ENCODE measurements at regions not wholly inside any gene's neighbourhood (a gene's known extent, or its start where the extent isn't known, plus 50 kb on each side); places are given as distances from the start of the nearest gene placed in this dataset.

DNA sequence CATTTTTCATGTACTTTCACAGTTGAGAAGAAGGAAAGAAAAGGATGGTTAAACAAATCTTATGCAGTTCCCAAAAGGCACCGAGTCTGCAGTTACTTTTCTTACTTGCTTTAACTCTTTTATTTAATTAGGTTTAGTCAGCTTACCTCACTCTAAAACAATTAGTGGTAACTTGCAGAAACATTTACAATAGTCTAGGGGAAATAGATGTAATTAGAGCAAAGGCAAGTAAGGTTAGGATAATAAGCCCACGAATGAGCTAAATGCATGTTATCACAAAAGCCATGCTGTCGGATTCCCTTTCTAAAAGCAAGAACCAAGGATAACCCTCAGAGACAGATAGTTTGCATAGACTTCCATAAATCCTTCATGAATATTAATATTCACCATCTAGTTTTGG, 82.0 kb upstream of the VCX2 start:
- no peaks in the 10 kb centered on the region for H3K27me3 Mint-ChIP-seq
- Histone ChIP-seq H3K27ac (ENCODE audit: low read length) (no peak overlapping the region), H3K4me3 (ENCODE audit: control insufficient read depth in 1 of 2, extremely low read depth in 1 of 2, low read length in 1 of 2) (no peak overlapping the region), H3K27me3 (replicated peaks in 1 of 2; ENCODE audit: control insufficient read depth in 2 of 2, extremely low read depth in 1 of 2, insufficient read depth in 2 of 2, low read length in 1 of 2) (no peaks in the 10 kb centered on the region), H3K4me1 (ENCODE audit: control insufficient read depth in 1 of 2, extremely low read depth in 1 of 2, insufficient read depth in 2 of 2, low read length in 2 of 2) (no peaks in the 10 kb centered on the region), H3K9me3 (no peaks in the 10 kb centered on the region), H3K36me3 (ENCODE audit: control insufficient read depth in 2 of 2, extremely low read depth in 1 of 2, insufficient read depth in 1 of 2, low read length in 1 of 2) (no peaks in the 10 kb centered on the region)
- H3K36me3 Mint-ChIP-seq = no peaks in the 10 kb centered on the region
- no CpG with 5 or more reads among the region's 3 CpGs for WGBS (ENCODE audit: insufficient coverage)
- no peak overlapping the region for H3K4me3 Mint-ChIP-seq
- ATAC-seq (replicated peaks in 1 of 4) (no peak), DNase-seq (no peak)
- H3K4me1 Mint-ChIP-seq = no peaks in the 10 kb centered on the region
- POLR2A ChIA-PET = no interaction called here
- CTCF ChIA-PET = no interaction called here
- no peak overlapping the region for H3K27ac Mint-ChIP-seq
- H3K9me3 Mint-ChIP-seq = peaks cover 0 to 22% (median 4%) of the 10 kb centered on the region in 3 donors

GRCh38 chrX:8254401-8254800, 83.3 kb upstream of the VCX2 start:
- Histone ChIP-seq H3K27ac (ENCODE audit: low read length) (no peak overlapping the region), H3K4me1 (ENCODE audit: control insufficient read depth in 1 of 2, extremely low read depth in 1 of 2, insufficient read depth in 2 of 2, low read length in 2 of 2) (no peaks in the 10 kb centered on the region), H3K27me3 (replicated peaks in 1 of 2; ENCODE audit: control insufficient read depth in 2 of 2, extremely low read depth in 1 of 2, insufficient read depth in 2 of 2, low read length in 1 of 2) (no peaks in the 10 kb centered on the region), H3K9me3 (no peaks in the 10 kb centered on the region), H3K36me3 (ENCODE audit: control insufficient read depth in 2 of 2, extremely low read depth in 1 of 2, insufficient read depth in 1 of 2, low read length in 1 of 2) (no peaks in the 10 kb centered on the region), H3K4me3 (ENCODE audit: control insufficient read depth in 1 of 2, extremely low read depth in 1 of 2, low read length in 1 of 2) (no peak overlapping the region)
- Mint-ChIP-seq H3K27ac (no peak overlapping the region), H3K9me3 (peaks cover 0 to 20% (median 4%) of the 10 kb centered on the region in 3 donors), H3K27me3 (no peaks in the 10 kb centered on the region), H3K4me1 (no peaks in the 10 kb centered on the region), H3K36me3 (no peaks in the 10 kb centered on the region), H3K4me3 (no peak overlapping the region)
- WGBS (ENCODE audit: insufficient coverage) = no CpG with 5 or more reads among the region's 2 CpGs
- ChIA-PET CTCF (no interaction called here), POLR2A (no interaction called here)
- ATAC-seq (replicated peaks in 1 of 4) (no peak), DNase-seq (no peak)

- CTCF ChIA-PET = interaction anchor here in 1 of 2 donors (0.7 kb wide), 1 partner anchor 26 kb away, joined by 3 read pairs; no protein-coding TSS in a partner anchor
- Mint-ChIP-seq H3K27me3 (no peaks in the 10 kb centered on the region), H3K9me3 (peaks cover 13 to 27% (median 22%) of the 10 kb centered on the region in 3 donors)
These were observed 101.8 kb upstream of the VCX2 start for GRCh38 chrX:8272821-8273220.

GRCh38 chrX:8273451-8273895, 102.4 kb upstream of the VCX2 start:
- Histone ChIP-seq H3K27me3 (replicated peaks in 1 of 2; ENCODE audit: control insufficient read depth in 2 of 2, extremely low read depth in 1 of 2, insufficient read depth in 2 of 2, low read length in 1 of 2) (no peaks in the 10 kb centered on the region), H3K4me3 (ENCODE audit: control insufficient read depth in 1 of 2, extremely low read depth in 1 of 2, low read length in 1 of 2) (no peak overlapping the region), H3K36me3 (ENCODE audit: control insufficient read depth in 2 of 2, extremely low read depth in 1 of 2, insufficient read depth in 1 of 2, low read length in 1 of 2) (no peaks in the 10 kb centered on the region), H3K4me1 (ENCODE audit: control insufficient read depth in 1 of 2, extremely low read depth in 1 of 2, insufficient read depth in 2 of 2, low read length in 2 of 2) (no peaks in the 10 kb centered on the region), H3K27ac (ENCODE audit: low read length) (no peak overlapping the region), H3K9me3 (peaks cover 2% of the 10 kb centered on the region)
- DNase-seq (no peak), ATAC-seq (replicated peaks in 1 of 4) (no peak)
- ChIA-PET POLR2A (no interaction called here), CTCF (interaction anchor here in 1 of 2 donors (0.7 kb wide), 1 partner anchor 25 kb away, joined by 3 read pairs; no protein-coding TSS in a partner anchor)
- no peaks in the 10 kb centered on the region for H3K4me1 Mint-ChIP-seq
- no peaks in the 10 kb centered on the region for H3K27me3 Mint-ChIP-seq
- WGBS (ENCODE audit: insufficient coverage) = no CpG with 5 or more reads among the region's 5 CpGs
- H3K4me3 Mint-ChIP-seq = no peak overlapping the region
- no peak overlapping the region for H3K27ac Mint-ChIP-seq
- H3K9me3 Mint-ChIP-seq = peaks cover 16 to 20% (median 17%) of the 10 kb centered on the region in 3 donors
- no peaks in the 10 kb centered on the region for H3K36me3 Mint-ChIP-seq

More at GRCh38 chrX:8272821-8273220, 101.8 kb upstream of the VCX2 start:
- no CpG with 5 or more reads among the region's 4 CpGs for WGBS (ENCODE audit: insufficient coverage)
- POLR2A ChIA-PET = no interaction called here
- Mint-ChIP-seq H3K4me3 (no peak overlapping the region), H3K36me3 (no peaks in the 10 kb centered on the region), H3K27ac (no peak overlapping the region), H3K4me1 (no peaks in the 10 kb centered on the region)
- Histone ChIP-seq H3K9me3 (peaks cover 2% of the 10 kb centered on the region), H3K27ac (ENCODE audit: low read length) (no peak overlapping the region), H3K27me3 (replicated peaks in 1 of 2; ENCODE audit: control insufficient read depth in 2 of 2, extremely low read depth in 1 of 2, insufficient read depth in 2 of 2, low read length in 1 of 2) (no peaks in the 10 kb centered on the region), H3K4me3 (ENCODE audit: control insufficient read depth in 1 of 2, extremely low read depth in 1 of 2, low read length in 1 of 2) (no peak overlapping the region), H3K4me1 (ENCODE audit: control insufficient read depth in 1 of 2, extremely low read depth in 1 of 2, insufficient read depth in 2 of 2, low read length in 2 of 2) (no peaks in the 10 kb centered on the region), H3K36me3 (ENCODE audit: control insufficient read depth in 2 of 2, extremely low read depth in 1 of 2, insufficient read depth in 1 of 2, low read length in 1 of 2) (no peaks in the 10 kb centered on the region)
- no peak for DNase-seq
- no peak for ATAC-seq (replicated peaks in 1 of 4)

- Mint-ChIP-seq H3K27me3 (no peaks in the 10 kb centered on the region), H3K36me3 (no peaks in the 10 kb centered on the region), H3K4me3 (no peak overlapping the region), H3K27ac (no peak overlapping the region), H3K4me1 (no peaks in the 10 kb centered on the region), H3K9me3 (peaks cover 16 to 18% (median 17%) of the 10 kb centered on the region in 3 donors)
- CTCF ChIA-PET = no interaction called here
- Histone ChIP-seq H3K36me3 (ENCODE audit: control insufficient read depth in 2 of 2, extremely low read depth in 1 of 2, insufficient read depth in 1 of 2, low read length in 1 of 2) (no peaks in the 10 kb centered on the region), H3K4me1 (ENCODE audit: control insufficient read depth in 1 of 2, extremely low read depth in 1 of 2, insufficient read depth in 2 of 2, low read length in 2 of 2) (no peaks in the 10 kb centered on the region), H3K27me3 (replicated peaks in 1 of 2; ENCODE audit: control insufficient read depth in 2 of 2, extremely low read depth in 1 of 2, insufficient read depth in 2 of 2, low read length in 1 of 2) (no peaks in the 10 kb centered on the region), H3K27ac (ENCODE audit: low read length) (no peak overlapping the region), H3K9me3 (peaks cover 2% of the 10 kb centered on the region), H3K4me3 (ENCODE audit: control insufficient read depth in 1 of 2, extremely low read depth in 1 of 2, low read length in 1 of 2) (no peak overlapping the region)
- POLR2A ChIA-PET = no interaction called here
- WGBS (ENCODE audit: insufficient coverage) = no CpG with 5 or more reads among the region's 2 CpGs
- DNase-seq = no peak
- ATAC-seq (replicated peaks in 1 of 4) = no peak
These were observed 103.1 kb upstream of the VCX2 start for GRCh38 chrX:8274170-8274569.

DNA sequence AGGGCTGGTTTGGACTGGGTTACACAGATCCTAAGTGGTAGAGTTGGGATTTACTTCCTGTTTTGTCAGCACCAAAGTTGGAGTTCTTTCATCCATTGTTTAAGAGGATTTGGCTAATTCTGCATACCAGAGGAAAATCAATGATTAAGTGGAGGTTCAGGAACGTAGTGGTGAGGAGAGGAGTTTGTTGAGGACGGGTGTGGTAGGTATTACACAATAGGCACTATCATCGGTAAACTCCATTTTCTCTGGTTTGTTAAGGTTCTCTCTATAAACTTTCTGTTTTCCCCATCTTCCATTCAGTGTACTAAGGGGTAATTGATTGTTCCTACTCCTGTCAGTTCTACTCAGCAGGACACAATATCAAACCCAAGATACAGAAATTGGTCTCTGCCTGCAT, 107.5 kb upstream of the VCX2 start:
- DNase-seq = no peak
- no CpG with 5 or more reads among the region's 3 CpGs for WGBS (ENCODE audit: insufficient coverage)
- no peak for ATAC-seq (replicated peaks in 1 of 4)
- H3K36me3 ChIP-seq (ENCODE audit: control insufficient read depth in 2 of 2, extremely low read depth in 1 of 2, insufficient read depth in 1 of 2, low read length in 1 of 2) = no peaks in the 10 kb centered on the region
- peaks cover 2% of the 10 kb centered on the region for H3K9me3 ChIP-seq
- Mint-ChIP-seq H3K27ac (no peak overlapping the region), H3K4me1 (no peaks in the 10 kb centered on the region), H3K27me3 (no peaks in the 10 kb centered on the region), H3K4me3 (no peak overlapping the region), H3K36me3 (no peaks in the 10 kb centered on the region), H3K9me3 (peaks cover 9 to 17% (median 15%) of the 10 kb centered on the region in 3 donors)
- no peaks in the 10 kb centered on the region for H3K27me3 ChIP-seq (replicated peaks in 1 of 2; ENCODE audit: control insufficient read depth in 2 of 2, extremely low read depth in 1 of 2, insufficient read depth in 2 of 2, low read length in 1 of 2)
- ChIA-PET POLR2A (no interaction called here), CTCF (no interaction called here)
- no peak overlapping the region for H3K27ac ChIP-seq (ENCODE audit: low read length)
- no peak overlapping the region for H3K4me3 ChIP-seq (ENCODE audit: control insufficient read depth in 1 of 2, extremely low read depth in 1 of 2, low read length in 1 of 2)
- H3K4me1 ChIP-seq (ENCODE audit: control insufficient read depth in 1 of 2, extremely low read depth in 1 of 2, insufficient read depth in 2 of 2, low read length in 2 of 2) = no peaks in the 10 kb centered on the region

GRCh38 chrX:8279323-8279722, 108.3 kb upstream of the VCX2 start:
- no peaks in the 10 kb centered on the region for H3K27me3 ChIP-seq (replicated peaks in 1 of 2; ENCODE audit: control insufficient read depth in 2 of 2, extremely low read depth in 1 of 2, insufficient read depth in 2 of 2, low read length in 1 of 2)
- no peaks in the 10 kb centered on the region for H3K36me3 ChIP-seq (ENCODE audit: control insufficient read depth in 2 of 2, extremely low read depth in 1 of 2, insufficient read depth in 1 of 2, low read length in 1 of 2)
- ChIA-PET POLR2A (no interaction called here), CTCF (no interaction called here)
- no peak for DNase-seq
- no peak overlapping the region for H3K4me3 Mint-ChIP-seq
- H3K9me3 ChIP-seq = peaks cover 2% of the 10 kb centered on the region
- no peaks in the 10 kb centered on the region for H3K4me1 ChIP-seq (ENCODE audit: control insufficient read depth in 1 of 2, extremely low read depth in 1 of 2, insufficient read depth in 2 of 2, low read length in 2 of 2)
- no peaks in the 10 kb centered on the region for H3K27me3 Mint-ChIP-seq
- no peak overlapping the region for H3K27ac ChIP-seq (ENCODE audit: low read length)
- ATAC-seq (replicated peaks in 1 of 4) = no peak
- WGBS (ENCODE audit: insufficient coverage) = no CpG with 5 or more reads among the region's 2 CpGs
- H3K4me1 Mint-ChIP-seq = no peaks in the 10 kb centered on the region
- no peak overlapping the region for H3K4me3 ChIP-seq (ENCODE audit: control insufficient read depth in 1 of 2, extremely low read depth in 1 of 2, low read length in 1 of 2)
- H3K9me3 Mint-ChIP-seq = peaks cover 9 to 17% (median 15%) of the 10 kb centered on the region in 3 donors
- no peaks in the 10 kb centered on the region for H3K36me3 Mint-ChIP-seq
- no peak overlapping the region for H3K27ac Mint-ChIP-seq
